Liver (tissue), 8 donors: ENCODE measurements at regions not wholly inside any gene's neighbourhood (a gene's known extent, or its start where the extent isn't known, plus 50 kb on each side); places are given as distances from the start of the nearest gene placed in this dataset.

Experiments
- DNase-seq: peaks from one replicate; pipeline ENCODE4 v3.0.0-alpha.2; 2017; ENCODE audit warnings: low spot score
- H3K27ac ChIP-seq, 2 donors: one replicate each; pipeline ENCODE4 v1.7.0; 2013; ENCODE audit warnings: inconsistent platforms in 2 of 2, low read length in 2 of 2, control low read depth in 1 of 2, low read depth in 1 of 2, mild to moderate bottlenecking in 1 of 2
- H3K27me3 ChIP-seq, 4 donors: one replicate each; pipeline versions ENCODE4 v1.6.1 to v1.7.0; 2013; ENCODE audit warnings: low read length in 3 of 4, inconsistent platforms in 1 of 4, mild to moderate bottlenecking in 1 of 4, moderate library complexity in 1 of 4; ENCODE audit not compliant: control insufficient read depth in 4 of 4, insufficient read depth in 4 of 4
- H3K36me3 ChIP-seq, 4 donors: one replicate each; pipeline versions ENCODE4 v1.6.1 to v1.7.0; 2013; ENCODE audit warnings: low read length in 3 of 4, mild to moderate bottlenecking in 3 of 4, low read depth in 1 of 4, moderate library complexity in 1 of 4; ENCODE audit not compliant: control insufficient read depth in 4 of 4, insufficient read depth in 3 of 4
- H3K4me1 ChIP-seq, 4 donors: one replicate each; pipeline versions ENCODE4 v1.6.1 to v1.7.0; 2013; ENCODE audit warnings: low read length in 3 of 4, mild to moderate bottlenecking in 3 of 4, moderate library complexity in 1 of 4; ENCODE audit not compliant: control insufficient read depth in 4 of 4, insufficient read depth in 4 of 4
- H3K4me3 ChIP-seq, 3 donors: one replicate each; pipeline versions ENCODE4 v1.6.1 to v1.7.0; 2013; ENCODE audit warnings: low read length in 3 of 3, control low read depth in 1 of 3, low read depth in 1 of 3, mild to moderate bottlenecking in 1 of 3
- H3K9ac ChIP-seq, 2 donors: one replicate each; pipeline ENCODE4 v1.7.0; 2013; ENCODE audit warnings: low read length in 2 of 2, mild to moderate bottlenecking in 2 of 2, moderate library complexity in 2 of 2, control low read depth in 1 of 2, low read depth in 1 of 2
- H3K9me3 ChIP-seq, 4 donors: one replicate each; pipeline versions ENCODE4 v1.6.1 to v1.7.0; 2013; ENCODE audit warnings: low read length in 3 of 4; ENCODE audit not compliant: control insufficient read depth in 4 of 4
- ATF3 ChIP-seq: IDR thresholded peaks from 2 replicates; pipeline ENCODE4 v1.6.1; 2016; ENCODE audit warnings: antibody characterized with exemption
- EGR1 ChIP-seq, 2 donors: IDR thresholded peaks; 2 replicates each; pipeline ENCODE4 v1.6.1; 2016 to 2018; ENCODE audit warnings: antibody characterized with exemption in 2 of 2, low read depth in 2 of 2
- FOXA1 ChIP-seq: IDR thresholded peaks from 2 replicates; pipeline ENCODE4 v1.6.1; 2016; ENCODE audit warnings: antibody characterized with exemption
- FOXA2 ChIP-seq: IDR thresholded peaks from 2 replicates; pipeline ENCODE4 v1.6.1; 2016; ENCODE audit warnings: antibody characterized with exemption
- GABPA ChIP-seq, 2 donors: IDR thresholded peaks in 1 of 2; conservative IDR thresholded peaks in 1 of 2; 2 replicates each; pipeline ENCODE4 v1.6.1; 2016; ENCODE audit warnings: antibody characterized with exemption in 2 of 2, mild to moderate bottlenecking in 1 of 2, moderate library complexity in 1 of 2
- HNF4A ChIP-seq, 2 donors: conservative IDR thresholded peaks; 2 replicates each; pipeline ENCODE4 v1.6.1; 2016; ENCODE audit warnings: antibody characterized with exemption in 2 of 2, mild to moderate bottlenecking in 2 of 2
- HNF4G ChIP-seq: IDR thresholded peaks from 2 replicates; pipeline ENCODE4 v1.6.1; 2016; ENCODE audit warnings: antibody characterized with exemption
- JUND ChIP-seq, 2 donors: IDR thresholded peaks; 2 replicates each; pipeline ENCODE4 v1.6.1; 2016; ENCODE audit warnings: antibody characterized with exemption in 2 of 2
- MAX ChIP-seq: IDR thresholded peaks from 2 replicates; pipeline ENCODE4 v1.6.1; 2016; ENCODE audit warnings: antibody characterized with exemption
- NR2F2 ChIP-seq: IDR thresholded peaks from 2 replicates; pipeline ENCODE4 v1.6.1; 2016; ENCODE audit warnings: antibody characterized with exemption
- RAD21 ChIP-seq, 2 donors: IDR thresholded peaks; 2 replicates each; pipeline ENCODE4 v1.6.1; 2016; ENCODE audit warnings: antibody characterized with exemption in 2 of 2, mild to moderate bottlenecking in 2 of 2
- REST ChIP-seq: IDR thresholded peaks from 2 replicates; pipeline ENCODE4 v1.6.1; 2016; ENCODE audit warnings: antibody characterized with exemption, mild to moderate bottlenecking
- RXRA ChIP-seq, 2 donors: IDR thresholded peaks; 2 replicates each; pipeline ENCODE4 v1.6.1; 2017 to 2018; ENCODE audit warnings: antibody characterized with exemption in 2 of 2, mild to moderate bottlenecking in 1 of 2
- SP1 ChIP-seq: IDR thresholded peaks from 2 replicates; pipeline ENCODE4 v1.6.1; 2018; ENCODE audit warnings: antibody characterized with exemption, mild to moderate bottlenecking
- TAF1 ChIP-seq: conservative IDR thresholded peaks from 2 replicates; pipeline ENCODE4 v1.6.1; 2016; ENCODE audit warnings: antibody characterized with exemption, mild to moderate bottlenecking
- YY1 ChIP-seq: IDR thresholded peaks from 2 replicates; pipeline ENCODE4 v1.6.1; 2016; ENCODE audit warnings: antibody characterized with exemption, mild to moderate bottlenecking
- ZBTB33 ChIP-seq: IDR thresholded peaks from 2 replicates; pipeline ENCODE4 v1.6.1; 2016; ENCODE audit warnings: antibody characterized with exemption
- WGBS: extraction: QIAGEN DNeasy Blood & Tissue Kit; methylation state at CpG from one replicate; pipeline ENCODE4 v1.1.7; 2013; 5-methylcytosine and 5-hydroxymethylcytosine counted together
- TF ChIP-seq, protein P1 (sequence below): fragments of 150-350 bp; IDR thresholded peaks from 2 replicates; pipeline ENCODE4 v1.5.1; 2017; ENCODE audit warnings: improper control_type of control experiment, low read depth, low read length; ENCODE audit not compliant: missing input control
- donor health status: healthy.
- donor health status: healthy.
- donor health status: healthy.
- donor health status: healthy.
- donor health status: healthy.

DNA sequence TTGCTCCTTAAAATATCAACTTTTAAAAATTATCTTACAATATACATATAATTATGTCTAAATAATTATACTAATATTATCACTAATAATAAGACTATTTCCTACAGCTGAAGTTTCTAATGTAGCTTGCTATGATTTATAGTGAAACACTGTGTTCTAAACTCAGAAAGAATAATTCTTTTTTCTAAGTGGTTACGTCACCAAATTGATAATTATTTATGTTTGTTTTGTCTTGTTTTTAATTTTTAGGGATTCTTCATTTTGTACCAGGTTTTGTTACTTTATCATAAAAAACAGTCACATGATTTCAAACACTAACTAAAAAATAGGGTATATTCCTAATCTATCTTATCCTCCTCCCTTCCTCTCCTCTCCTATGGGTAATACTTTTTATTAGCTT lies 662.1 kb downstream of the FRK start:
- WGBS, result 86% methylated on average over 1 of the region's 1 CpG
- TF ChIP-seq TAF1 (no peak), NR2F2 (no peak), YY1 (no peak), HNF4A (conservative IDR thresholded peaks at IDR 0.05) (no peak), REST (no peak), SP1 (no peak), RXRA (IDR thresholded peaks at IDR 0.05) (no peak), MAX (no peak), FOXA1 (no peak), HNF4G (no peak), ZBTB33 (no peak), EGR1 (IDR thresholded peaks at IDR 0.05; ENCODE audit: low read depth in 2 of 2) (no peak), JUND (IDR thresholded peaks at IDR 0.05) (no peak), GABPA (IDR thresholded peaks at IDR 0.05 in 1 of 2, conservative IDR thresholded peaks at IDR 0.05 in 1 of 2) (no peak), ATF3 (no peak), FOXA2 (no peak), RAD21 (IDR thresholded peaks at IDR 0.05) (no peak)
- TF ChIP-seq, protein P1, sequence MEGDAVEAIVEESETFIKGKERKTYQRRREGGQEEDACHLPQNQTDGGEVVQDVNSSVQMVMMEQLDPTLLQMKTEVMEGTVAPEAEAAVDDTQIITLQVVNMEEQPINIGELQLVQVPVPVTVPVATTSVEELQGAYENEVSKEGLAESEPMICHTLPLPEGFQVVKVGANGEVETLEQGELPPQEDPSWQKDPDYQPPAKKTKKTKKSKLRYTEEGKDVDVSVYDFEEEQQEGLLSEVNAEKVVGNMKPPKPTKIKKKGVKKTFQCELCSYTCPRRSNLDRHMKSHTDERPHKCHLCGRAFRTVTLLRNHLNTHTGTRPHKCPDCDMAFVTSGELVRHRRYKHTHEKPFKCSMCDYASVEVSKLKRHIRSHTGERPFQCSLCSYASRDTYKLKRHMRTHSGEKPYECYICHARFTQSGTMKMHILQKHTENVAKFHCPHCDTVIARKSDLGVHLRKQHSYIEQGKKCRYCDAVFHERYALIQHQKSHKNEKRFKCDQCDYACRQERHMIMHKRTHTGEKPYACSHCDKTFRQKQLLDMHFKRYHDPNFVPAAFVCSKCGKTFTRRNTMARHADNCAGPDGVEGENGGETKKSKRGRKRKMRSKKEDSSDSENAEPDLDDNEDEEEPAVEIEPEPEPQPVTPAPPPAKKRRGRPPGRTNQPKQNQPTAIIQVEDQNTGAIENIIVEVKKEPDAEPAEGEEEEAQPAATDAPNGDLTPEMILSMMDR, result no peak
- no peaks in the 10 kb centered on the region for H3K36me3 ChIP-seq
- H3K9me3 ChIP-seq, result peaks cover 0 to 1% (median 0%) of the 10 kb centered on the region in 4 donors
- no peaks in the 10 kb centered on the region for H3K4me1 ChIP-seq
- DNase-seq, result no peak
- no peak overlapping the region for H3K9ac ChIP-seq
- no peak overlapping the region for H3K27ac ChIP-seq
- H3K4me3 ChIP-seq, result no peak overlapping the region
- H3K27me3 ChIP-seq, result no peaks in the 10 kb centered on the region
